ENCODE measurements at regions not wholly inside any gene's neighbourhood (a gene's known extent, or its start where the extent isn't known, plus 50 kb on each side); places are given as distances from the start of the nearest gene placed in this dataset.

DNA sequence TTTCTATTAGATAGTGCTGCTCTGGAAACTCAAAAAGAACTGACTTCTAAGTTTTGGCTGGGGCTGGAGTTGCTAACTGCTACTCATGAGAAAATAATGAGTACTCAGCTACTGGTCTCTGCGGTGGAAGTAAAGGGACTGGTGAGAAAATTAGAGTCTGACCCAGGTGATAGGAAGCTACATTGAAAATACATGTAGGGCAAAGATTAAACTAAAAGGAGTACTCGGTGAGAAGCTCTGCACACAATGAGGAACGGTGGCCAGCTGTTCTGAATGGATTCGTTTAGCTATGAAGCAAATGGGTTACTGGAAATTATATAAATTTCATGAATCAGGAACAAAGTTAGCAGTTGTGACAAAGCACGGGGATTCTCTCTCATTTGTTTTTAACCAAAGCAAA is 512.9 kb upstream of the SGO1 start:
- TF ChIP-seq, protein P1, sequence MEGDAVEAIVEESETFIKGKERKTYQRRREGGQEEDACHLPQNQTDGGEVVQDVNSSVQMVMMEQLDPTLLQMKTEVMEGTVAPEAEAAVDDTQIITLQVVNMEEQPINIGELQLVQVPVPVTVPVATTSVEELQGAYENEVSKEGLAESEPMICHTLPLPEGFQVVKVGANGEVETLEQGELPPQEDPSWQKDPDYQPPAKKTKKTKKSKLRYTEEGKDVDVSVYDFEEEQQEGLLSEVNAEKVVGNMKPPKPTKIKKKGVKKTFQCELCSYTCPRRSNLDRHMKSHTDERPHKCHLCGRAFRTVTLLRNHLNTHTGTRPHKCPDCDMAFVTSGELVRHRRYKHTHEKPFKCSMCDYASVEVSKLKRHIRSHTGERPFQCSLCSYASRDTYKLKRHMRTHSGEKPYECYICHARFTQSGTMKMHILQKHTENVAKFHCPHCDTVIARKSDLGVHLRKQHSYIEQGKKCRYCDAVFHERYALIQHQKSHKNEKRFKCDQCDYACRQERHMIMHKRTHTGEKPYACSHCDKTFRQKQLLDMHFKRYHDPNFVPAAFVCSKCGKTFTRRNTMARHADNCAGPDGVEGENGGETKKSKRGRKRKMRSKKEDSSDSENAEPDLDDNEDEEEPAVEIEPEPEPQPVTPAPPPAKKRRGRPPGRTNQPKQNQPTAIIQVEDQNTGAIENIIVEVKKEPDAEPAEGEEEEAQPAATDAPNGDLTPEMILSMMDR (conservative IDR thresholded peaks at IDR 0.05; ENCODE audit: low read length) = no peak
- TF ChIP-seq EZH2phosphoT487 (IDR thresholded peaks at IDR 0.05; ENCODE audit: borderline replicate concordance) = no peak

Measured in Loucy (cell line).